Lower leg skin (tissue), 4 donors: ENCODE measurements at regions not wholly inside any gene's neighbourhood (a gene's known extent, or its start where the extent isn't known, plus 50 kb on each side); places are given as distances from the start of the nearest gene placed in this dataset.
A peak's percentile ranks its signal among the peaks of the same experiment; 100 is the strongest.
"Not testable (repeated sequence)": the region's sequence is repeated elsewhere in the genome, so short reads cannot be mapped to it uniquely, and the experiment has no call there.

Experiments used
- DNase-seq, 2 donors: peaks; one replicate each; pipeline ENCODE4 v3.0.0-alpha.2; 2019; ENCODE audit warnings: low spot score in 2 of 2
- H3K4me3 ChIP-seq: fragments of 200-600 bp; sonication (generic); 2 replicates; pipeline ENCODE4 v1.5.1; 2017; ENCODE audit warnings: mild to moderate bottlenecking, low read depth; ENCODE audit not compliant: poor library complexity, severe bottlenecking
- CTCF ChIP-seq, 3 donors: fragments of 450-650 bp; IDR thresholded peaks; one replicate each; pipeline ENCODE4 v1.5.1; 2016; ENCODE audit warnings: antibody characterized with exemption in 3 of 3, mild to moderate bottlenecking in 3 of 3, moderate library complexity in 2 of 3
- POLR2A ChIP-seq, 2 donors: fragments of 450-650 bp; IDR thresholded peaks; one replicate each; pipeline ENCODE4 v1.6.1; 2016 to 2017; ENCODE audit warnings: antibody characterized with exemption in 2 of 2, mild to moderate bottlenecking in 1 of 2, moderate library complexity in 1 of 2
- WGBS, 2 donors: methylation state at CpG; one replicate each; pipeline ENCODE4 v1.1.5; 2018; 5-methylcytosine and 5-hydroxymethylcytosine counted together
- intact Hi-C: fragments of 100-400 bp; cut with DNase I; formaldehyde crosslinking; loops from one replicate; pipeline ENCODE4 v1.15.0; 2023; ENCODE audit warnings: low total_unique reads

- DNase-seq: peak in 1 of 2 donors; percentile 65
- intact Hi-C loops: no loop called here
- 34 to 41% methylated on average over 4 of the region's 4 CpGs for WGBS, 2 donors
- H3K4me3 ChIP-seq: no peak overlapping the region
- TF ChIP-seq CTCF (IDR thresholded peaks at IDR 0.05) (no peak), POLR2A (IDR thresholded peaks at IDR 0.05) (no peak)
Observed at GRCh38 chr3:177465257-177465642, 268.0 kb upstream of the TBL1XR1 start.

DNA sequence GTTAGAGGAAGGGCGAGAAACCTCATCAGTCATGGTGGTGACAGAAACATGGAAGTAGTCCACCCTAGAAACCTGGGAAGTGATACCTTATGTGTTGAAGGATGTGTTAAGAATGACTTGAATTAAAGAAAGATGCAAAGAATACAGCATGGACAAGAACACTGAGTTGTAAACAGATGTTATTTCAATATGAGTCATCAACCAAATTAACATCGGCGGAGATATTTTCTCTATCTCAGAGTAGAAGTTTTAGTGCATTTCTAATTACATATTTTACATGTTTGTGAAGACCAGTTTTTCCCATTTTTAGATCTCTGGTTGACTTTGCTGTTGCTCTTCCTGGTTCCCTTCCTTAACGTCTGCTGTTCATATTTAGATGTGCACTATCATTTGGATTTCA, 268.8 kb upstream of the TBL1XR1 start:
- 45 to 46% methylated on average over 4 of the region's 4 CpGs for WGBS, 2 donors
- intact Hi-C loops: no loop called here
- no peak overlapping the region for H3K4me3 ChIP-seq
- DNase-seq: no peak
- TF ChIP-seq CTCF (IDR thresholded peaks at IDR 0.05): no peak
- no peak for TF ChIP-seq POLR2A (IDR thresholded peaks at IDR 0.05)

DNA sequence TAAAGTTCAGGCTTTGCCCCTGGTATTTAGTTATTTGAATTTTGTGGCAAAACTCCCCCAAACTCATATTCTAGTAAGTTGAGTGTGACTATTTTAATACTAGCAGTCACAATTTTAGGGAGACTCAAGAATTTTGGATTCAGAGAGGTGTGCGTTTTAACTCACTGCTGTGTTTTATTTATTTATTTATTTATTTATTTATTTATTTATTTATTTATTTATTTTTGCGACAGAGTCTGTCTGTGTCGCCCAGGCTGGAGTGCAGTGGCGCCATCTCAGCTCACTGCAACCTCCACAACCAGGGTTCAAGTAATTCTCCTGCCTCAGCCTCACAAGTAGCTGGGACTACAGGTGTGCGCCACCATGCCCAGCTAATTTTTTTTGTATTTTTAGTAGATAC, 269.3 kb upstream of the TBL1XR1 start:
- 97 to 99% methylated on average over 5 of the region's 5 CpGs for WGBS, 2 donors
- H3K4me3 ChIP-seq, intact Hi-C loops, DNase-seq: not testable (repeated sequence)

DNA sequence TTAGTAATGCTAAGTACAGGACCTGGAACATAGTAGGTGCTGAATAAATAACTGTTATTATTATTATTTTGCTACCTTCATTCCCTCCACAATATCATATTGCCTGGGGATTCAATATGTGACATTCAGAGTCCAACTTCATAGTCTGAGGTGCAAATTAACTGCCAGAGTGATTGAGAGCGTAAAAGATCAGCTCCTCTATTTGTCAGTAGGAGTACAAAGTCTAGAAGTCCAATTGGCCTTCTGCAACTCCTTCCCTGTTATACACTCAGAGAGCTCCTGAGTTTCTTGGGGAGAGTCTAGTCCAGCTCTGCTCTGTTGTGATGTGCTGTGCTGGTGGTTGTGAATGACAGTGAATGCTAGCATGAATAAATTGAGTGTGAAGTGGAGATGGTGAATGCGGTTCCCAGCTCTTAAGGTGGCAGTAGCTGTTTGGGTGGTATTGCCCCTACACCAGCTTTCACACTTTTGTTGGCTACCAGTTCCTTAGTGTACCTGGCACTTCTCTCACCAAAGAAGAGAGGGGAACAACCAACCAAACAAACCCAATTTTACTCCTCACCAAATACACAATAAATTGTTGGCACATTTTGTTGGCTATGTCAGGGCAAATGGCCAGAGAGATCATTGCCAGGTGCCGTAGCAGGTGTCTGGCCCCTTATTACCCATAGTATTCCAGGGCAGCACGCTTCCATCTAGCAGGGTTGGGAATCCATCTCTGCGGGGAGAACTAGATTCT, 270.1 kb upstream of the TBL1XR1 start:
- intact Hi-C loops: no loop called here
- TF ChIP-seq POLR2A (IDR thresholded peaks at IDR 0.05) (no peak), CTCF (IDR thresholded peaks at IDR 0.05) (no peak)
- 90 to 97% methylated on average over 5 of the region's 5 CpGs for WGBS, 2 donors

GRCh38 chr3:177468331-177468730, 271.0 kb upstream of the TBL1XR1 start:
- no peak for DNase-seq
- intact Hi-C loops: no loop called here
- no peak for TF ChIP-seq CTCF (IDR thresholded peaks at IDR 0.05)
- TF ChIP-seq POLR2A (IDR thresholded peaks at IDR 0.05): no peak
- H3K4me3 ChIP-seq: no peak overlapping the region

More for the DNA sequence above, 270.1 kb upstream of the TBL1XR1 start:
- H3K4me3 ChIP-seq: no peak overlapping the region
- no peak for DNase-seq

DNA sequence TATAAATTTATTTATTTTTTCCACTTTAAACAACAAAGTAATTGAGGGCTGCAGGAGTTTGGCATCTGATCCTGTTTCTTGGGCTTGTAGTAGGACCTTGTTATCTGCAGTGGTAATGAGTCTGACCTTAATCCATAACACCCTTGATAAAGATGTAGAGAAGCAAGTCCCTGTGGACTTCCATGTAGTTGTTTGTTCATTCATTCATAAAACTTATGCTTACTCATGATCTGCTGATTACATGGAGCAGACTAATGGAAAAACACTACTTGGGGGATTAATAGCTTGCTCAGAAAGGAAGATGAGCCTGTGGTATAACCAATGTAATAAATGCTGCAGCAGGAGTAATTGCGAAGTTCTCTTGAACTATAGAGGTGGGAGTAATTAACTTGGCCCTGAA, 271.5 kb upstream of the TBL1XR1 start:
- intact Hi-C loops: no loop called here
- WGBS, 2 donors: 87 to 94% methylated on average over 1 of the region's 1 CpG
- DNase-seq: no peak
- TF ChIP-seq POLR2A (IDR thresholded peaks at IDR 0.05) (no peak), CTCF (IDR thresholded peaks at IDR 0.05) (no peak)
- no peak overlapping the region for H3K4me3 ChIP-seq
